Endothelial cell of umbilical vein (primary cell): ENCODE measurements at regions not wholly inside any gene's neighbourhood (a gene's known extent, or its start where the extent isn't known, plus 50 kb on each side); places are given as distances from the start of the nearest gene placed in this dataset.

Experiments used
- BruUV-seq: library from RNA; stranded (reverse); fragments of 400-500 nt; replicated peaks from 2 replicates; lab custom pipeline; 2021; lab: Mats Ljungman, UMichigan
- CTCF ChIA-PET: fragments of 300-600, 350-600 bp; sonication (Branson Sonifier 250); formaldehyde crosslinking; loops from one replicate; lab custom pipeline; 2021; ENCODE audit warnings: antibody characterized with exemption, inconsistent platforms; lab: Charles Lee
- POLR2A ChIA-PET: fragments of 300-600, 350-600 bp; sonication (Branson Sonifier 250); formaldehyde crosslinking; loops from one replicate; lab custom pipeline; 2021; ENCODE audit warnings: antibody characterized with exemption, inconsistent platforms; lab: Charles Lee
- DNase-seq: peaks from one replicate; pipeline ENCODE4 v3.0.0-alpha.2; 2011; ENCODE audit warnings: low read depth, low spot score
- FAIRE-seq: peaks from 2 replicates; lab custom pipeline; 2011; peaks lifted over from hg19 to GRCh38; lab: Jason Lieb, UNC
- H2AFZ ChIP-seq: 2 replicates; pipeline ENCODE4 v1.6.0; 2012; ENCODE audit warnings: low read depth, low read length, control low read depth, inconsistent platforms
- H3K27ac ChIP-seq: 2 replicates; pipeline ENCODE4 v1.5.1; 2011; ENCODE audit warnings: low read depth, mild to moderate bottlenecking, control low read depth, low read length, moderate library complexity; ENCODE audit not compliant: insufficient read depth
- H3K27me3 ChIP-seq, 2 experiments: 2 replicates each; pipeline versions ENCODE4 v1.6.0 to v1.6.1; 2011; ENCODE audit warnings: low read length in 2 of 2, mixed read lengths in 1 of 2; ENCODE audit not compliant: control insufficient read depth in 2 of 2, insufficient read depth in 2 of 2
- H3K36me3 ChIP-seq, 2 experiments: 2 replicates in 1 of 2; 3 replicates in 1 of 2; pipeline ENCODE4 v1.5.1; 2011; ENCODE audit warnings: low read length in 2 of 2, mild to moderate bottlenecking in 1 of 2, moderate library complexity in 1 of 2; ENCODE audit not compliant: control insufficient read depth in 2 of 2, insufficient read depth in 2 of 2; ENCODE audit errors: extremely low read depth in 1 of 2
- H3K4me1 ChIP-seq: 3 replicates; pipeline ENCODE4 v1.5.1; 2011; ENCODE audit warnings: mild to moderate bottlenecking, low read length; ENCODE audit not compliant: control insufficient read depth, insufficient read depth; ENCODE audit errors: extremely low read depth
- H3K4me2 ChIP-seq: 2 replicates; pipeline ENCODE4 v1.6.1; 2011; ENCODE audit warnings: low read length, control low read depth, mixed read lengths; ENCODE audit not compliant: insufficient read depth
- H3K4me3 ChIP-seq, 3 experiments: fragments of 200-600 bp in 1 of 3; sonication (generic), shearing (Covaris generic) in 1 of 3; replicated peaks in 1 of 3; 2 replicates each; pipeline ENCODE4 v1.5.1; 2011 to 2016; ENCODE audit warnings: control low read depth in 3 of 3, low read length in 3 of 3, mild to moderate bottlenecking in 2 of 3, inconsistent platforms in 1 of 3, low read depth in 1 of 3, moderate library complexity in 1 of 3; ENCODE audit not compliant: insufficient read depth in 1 of 3
- H3K79me2 ChIP-seq: 2 replicates; pipeline ENCODE4 v1.6.0; 2012; ENCODE audit warnings: low read length, inconsistent platforms; ENCODE audit not compliant: control insufficient read depth, insufficient read depth
- H3K9ac ChIP-seq: replicated peaks from 2 replicates; pipeline ENCODE3; 2011; ENCODE audit warnings: low read length, control low read depth; ENCODE audit not compliant: insufficient read depth; ENCODE audit errors: extremely low read depth
- H3K9me1 ChIP-seq: replicated peaks from 3 replicates; pipeline ENCODE4 v1.6.0; 2011; ENCODE audit warnings: mild to moderate bottlenecking, low read length; ENCODE audit not compliant: control insufficient read depth, insufficient read depth; ENCODE audit errors: extremely low read depth
- H3K9me3 ChIP-seq: replicated peaks from 2 replicates; pipeline ENCODE4 v1.5.1; 2012; ENCODE audit warnings: low read length, inconsistent platforms; ENCODE audit not compliant: control insufficient read depth, insufficient read depth
- H4K20me1 ChIP-seq: replicated peaks from 2 replicates; pipeline ENCODE3; 2011; ENCODE audit warnings: mild to moderate bottlenecking, low read length; ENCODE audit not compliant: control insufficient read depth, insufficient read depth; ENCODE audit errors: extremely low read depth
- EZH2 ChIP-seq: IDR thresholded peaks from 2 replicates; pipeline ENCODE4 v1.6.1; 2012; ENCODE audit warnings: borderline replicate concordance, low read depth, mild to moderate bottlenecking, moderate library complexity, low read length, inconsistent platforms; ENCODE audit not compliant: severe bottlenecking
- FOS ChIP-seq: IDR thresholded peaks from 2 replicates; pipeline ENCODE4 v1.6.1; 2011; ENCODE audit warnings: mild to moderate bottlenecking, low read length, moderate library complexity, borderline replicate concordance; ENCODE audit not compliant: insufficient read depth
- GATA2 ChIP-seq: IDR thresholded peaks from 2 replicates; pipeline ENCODE4 v1.7.0; 2011; ENCODE audit warnings: low read depth, mild to moderate bottlenecking, moderate library complexity, mixed read lengths, low read length; ENCODE audit not compliant: insufficient read length, insufficient read depth
- JUN ChIP-seq: IDR thresholded peaks from 2 replicates; pipeline ENCODE4 v1.6.1; 2011; ENCODE audit warnings: borderline replicate concordance, low read depth; ENCODE audit not compliant: insufficient read length, insufficient read depth
- MAX ChIP-seq: IDR thresholded peaks from 2 replicates; pipeline ENCODE4 v1.6.1; 2011; ENCODE audit not compliant: insufficient read depth, insufficient read length
- MYC ChIP-seq: IDR thresholded peaks from one replicate; pipeline ENCODE4 v1.6.1; 2011; ENCODE audit warnings: mild to moderate bottlenecking, low read depth, low read length
- POLR2A ChIP-seq: IDR thresholded peaks from 2 replicates; pipeline ENCODE4 v1.6.1; 2012; ENCODE audit warnings: low read depth, mild to moderate bottlenecking, control low read depth, low read length
- POLR2AphosphoS5 ChIP-seq: IDR thresholded peaks from 2 replicates; pipeline ENCODE4 v1.6.1; 2012; ENCODE audit warnings: low read depth, mild to moderate bottlenecking, control low read depth, low read length, moderate library complexity; ENCODE audit not compliant: insufficient read depth
- dilution Hi-C: fragments of 300-500 bp; cut with MboI; formaldehyde crosslinking; loops from one replicate; pipeline ENCODE4 v1.15.0; 2019; ENCODE audit warnings: low sequenced_read_pairs; ENCODE audit not compliant: extremely low pct_ligation_motif_present
- intact Hi-C: fragments of 100-400 bp; cut with micrococcal nuclease; formaldehyde crosslinking; loops from one replicate; pipeline ENCODE4 v1.10.0; 2022
- TF ChIP-seq, protein P1 (sequence below), 2 donors: IDR thresholded peaks; 1 replicate in 1 of 2; 2 replicates in 1 of 2; pipeline ENCODE4 v1.5.1; 2011; ENCODE audit warnings: low read length in 2 of 2, mild to moderate bottlenecking in 2 of 2, moderate library complexity in 2 of 2, control low read depth in 1 of 2, inconsistent platforms in 1 of 2, low read depth in 1 of 2; ENCODE audit not compliant: insufficient read depth in 1 of 2; ENCODE audit errors: extremely low read depth in 1 of 2

GRCh38 chr2:51673628-51674027 lies 641.7 kb upstream of the NRXN1 start:
- H3K27ac ChIP-seq: no peak overlapping the region
- H3K4me3 ChIP-seq: no peak overlapping the region
- H4K20me1 ChIP-seq: no peaks in the 10 kb centered on the region
- no peaks in the 10 kb centered on the region for H3K27me3 ChIP-seq
- H3K9me3 ChIP-seq: no peaks in the 10 kb centered on the region
- dilution Hi-C loops (no loop called here), intact Hi-C loops (no loop called here)
- no peaks in the 10 kb centered on the region for H3K4me1 ChIP-seq
- DNase-seq: no peak
- no peak overlapping the region for H3K9ac ChIP-seq
- H3K36me3 ChIP-seq: no peaks in the 10 kb centered on the region
- no peak for FAIRE-seq
- H3K79me2 ChIP-seq: no peaks in the 10 kb centered on the region
- BruUV-seq: no TSS peak
- TF ChIP-seq MYC (no peak), JUN (no peak), GATA2 (no peak), POLR2A (no peak), EZH2 (no peak), POLR2AphosphoS5 (no peak), FOS (no peak), MAX (no peak)
- TF ChIP-seq, protein P1, sequence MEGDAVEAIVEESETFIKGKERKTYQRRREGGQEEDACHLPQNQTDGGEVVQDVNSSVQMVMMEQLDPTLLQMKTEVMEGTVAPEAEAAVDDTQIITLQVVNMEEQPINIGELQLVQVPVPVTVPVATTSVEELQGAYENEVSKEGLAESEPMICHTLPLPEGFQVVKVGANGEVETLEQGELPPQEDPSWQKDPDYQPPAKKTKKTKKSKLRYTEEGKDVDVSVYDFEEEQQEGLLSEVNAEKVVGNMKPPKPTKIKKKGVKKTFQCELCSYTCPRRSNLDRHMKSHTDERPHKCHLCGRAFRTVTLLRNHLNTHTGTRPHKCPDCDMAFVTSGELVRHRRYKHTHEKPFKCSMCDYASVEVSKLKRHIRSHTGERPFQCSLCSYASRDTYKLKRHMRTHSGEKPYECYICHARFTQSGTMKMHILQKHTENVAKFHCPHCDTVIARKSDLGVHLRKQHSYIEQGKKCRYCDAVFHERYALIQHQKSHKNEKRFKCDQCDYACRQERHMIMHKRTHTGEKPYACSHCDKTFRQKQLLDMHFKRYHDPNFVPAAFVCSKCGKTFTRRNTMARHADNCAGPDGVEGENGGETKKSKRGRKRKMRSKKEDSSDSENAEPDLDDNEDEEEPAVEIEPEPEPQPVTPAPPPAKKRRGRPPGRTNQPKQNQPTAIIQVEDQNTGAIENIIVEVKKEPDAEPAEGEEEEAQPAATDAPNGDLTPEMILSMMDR (IDR thresholded peaks at IDR 0.05; ENCODE audit: extremely low read depth in 1 of 2, insufficient read depth in 1 of 2, low read depth in 1 of 2, low read length in 2 of 2): no peak
- H3K4me2 ChIP-seq: no peak overlapping the region
- no peaks in the 10 kb centered on the region for H3K9me1 ChIP-seq
- H2AFZ ChIP-seq: no peak overlapping the region
- ChIA-PET CTCF (interaction anchor here (0.8 kb wide), 1 partner anchor 77 kb away, joined by 3 read pairs; no protein-coding TSS in a partner anchor), POLR2A (no interaction called here)
